CD4-positive, CD25-positive, alpha-beta regulatory T cell (primary cell): ENCODE measurements at regions not wholly inside any gene's neighbourhood (a gene's known extent, or its start where the extent isn't known, plus 50 kb on each side); places are given as distances from the start of the nearest gene placed in this dataset.
A peak's percentile ranks its signal among the peaks of the same experiment; 100 is the strongest.

Experiments
- ATAC-seq, 2 donors: fragments of 150-1000 bp; cut with Tn5 transposase; one replicate each; pipeline ENCODE4 v1.10.0; 2021; ENCODE audit warnings: low read depth in 2 of 2, moderate number of reproducible peaks in 2 of 2, moderate library complexity in 1 of 2
- DNase-seq, 3 donors: peaks; one replicate each; pipeline versions ENCODE4 v3.0.0 to v3.0.0-alpha.2; 2012 to 2022; ENCODE audit warnings: mixed read lengths in 1 of 3
- H3K27ac ChIP-seq: one replicate; pipeline ENCODE4 v1.7.0; 2013; ENCODE audit warnings: mild to moderate bottlenecking, low read length; ENCODE audit not compliant: insufficient read depth, poor library complexity, severe bottlenecking
- H3K27me3 ChIP-seq: one replicate; pipeline ENCODE4 v1.7.0; 2013; ENCODE audit warnings: low read length; ENCODE audit not compliant: control insufficient read depth, insufficient read depth
- H3K36me3 ChIP-seq: one replicate; pipeline ENCODE4 v1.7.0; 2013; ENCODE audit warnings: mild to moderate bottlenecking, low read length, moderate library complexity; ENCODE audit not compliant: control insufficient read depth, insufficient read depth
- H3K4me1 ChIP-seq: 2 replicates; pipeline ENCODE4 v1.7.0; 2013; ENCODE audit warnings: mild to moderate bottlenecking, low read length; ENCODE audit not compliant: insufficient read depth, control insufficient read depth, poor library complexity, severe bottlenecking
- H3K4me3 ChIP-seq: one replicate; pipeline ENCODE4 v1.7.0; 2013; ENCODE audit warnings: low read depth, mild to moderate bottlenecking, low read length, moderate library complexity
- H3K9me3 ChIP-seq, 2 experiments: 1 replicate in 1 of 2; 2 replicates in 1 of 2; pipeline ENCODE4 v1.7.0; 2013; ENCODE audit warnings: low read length in 2 of 2, mild to moderate bottlenecking in 1 of 2, moderate library complexity in 1 of 2; ENCODE audit not compliant: control insufficient read depth in 2 of 2
- H3K27ac Mint-ChIP-seq, 3 donors: one replicate each; pipeline ENCODE4 v1.8.0; 2020 to 2022; ENCODE audit warnings: mild to moderate bottlenecking in 3 of 3, mixed read lengths in 3 of 3, moderate library complexity in 2 of 3
- H3K27me3 Mint-ChIP-seq: one replicate; pipeline ENCODE4 v1.8.0; 2022; ENCODE audit warnings: mild to moderate bottlenecking, mixed read lengths
- H3K36me3 Mint-ChIP-seq: one replicate; pipeline ENCODE4 v1.8.0; 2020; ENCODE audit warnings: mixed read lengths
- H3K4me1 Mint-ChIP-seq, 4 donors: one replicate each; pipeline ENCODE4 v1.8.0; 2020 to 2022; ENCODE audit warnings: mixed read lengths in 4 of 4, mild to moderate bottlenecking in 1 of 4
- H3K4me3 Mint-ChIP-seq, 4 donors: one replicate each; pipeline ENCODE4 v1.8.0; 2020 to 2022; ENCODE audit warnings: mild to moderate bottlenecking in 4 of 4, mixed read lengths in 4 of 4, moderate library complexity in 3 of 4
- H3K9me3 Mint-ChIP-seq, 7 donors: one replicate each; pipeline ENCODE4 v1.8.0; 2020 to 2022; ENCODE audit warnings: mixed read lengths in 7 of 7, mild to moderate bottlenecking in 3 of 7, moderate library complexity in 2 of 7

- DNase-seq (no peak), ATAC-seq (no peak)
- Histone ChIP-seq H3K27me3 (peaks cover 2% of the 10 kb centered on the region), H3K9me3 (no peaks in the 10 kb centered on the region), H3K4me3 (no peak overlapping the region), H3K27ac (no peak overlapping the region), H3K4me1 (no peaks in the 10 kb centered on the region), H3K36me3 (no peaks in the 10 kb centered on the region)
- no peaks in the 10 kb centered on the region for H3K36me3 Mint-ChIP-seq
- H3K4me3 Mint-ChIP-seq = no peak overlapping the region
- peaks cover 17% of the 10 kb centered on the region for H3K27me3 Mint-ChIP-seq
- H3K9me3 Mint-ChIP-seq = no peaks in the 10 kb centered on the region
- H3K27ac Mint-ChIP-seq = no peak overlapping the region
- peaks cover 0 to 4% (median 0%) of the 10 kb centered on the region in 4 donors for H3K4me1 Mint-ChIP-seq
Observed at GRCh38 chr5:144028636-144029035, 141.8 kb downstream of the YIPF5 start.

DNA sequence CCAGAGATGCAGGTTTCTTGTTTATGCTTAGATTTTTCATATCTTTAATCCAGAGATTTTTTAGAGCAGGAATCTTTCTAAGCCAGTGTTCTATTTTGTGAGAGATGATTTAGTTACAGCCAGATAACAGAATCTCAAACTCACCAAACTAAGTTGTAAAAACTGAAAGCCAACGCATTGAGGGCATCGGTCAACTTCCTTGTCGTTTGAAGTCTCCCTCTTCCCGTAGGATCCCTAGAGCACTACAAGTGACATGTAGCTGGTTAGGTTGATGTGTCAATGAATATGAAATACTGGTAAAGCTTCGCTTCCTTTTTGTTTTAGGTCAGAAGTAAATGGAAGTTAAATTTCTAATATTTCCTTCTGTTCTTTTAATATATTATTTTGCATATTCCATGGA is 139.6 kb downstream of the YIPF5 start:
- Mint-ChIP-seq H3K4me3 (no peak overlapping the region), H3K9me3 (no peaks in the 10 kb centered on the region), H3K4me1 (no peaks in the 10 kb centered on the region), H3K36me3 (no peaks in the 10 kb centered on the region), H3K27me3 (peaks cover 12% of the 10 kb centered on the region), H3K27ac (no peak overlapping the region)
- no peak overlapping the region for H3K4me3 ChIP-seq
- no peak overlapping the region for H3K27ac ChIP-seq
- DNase-seq (no peak), ATAC-seq (no peak)
- peaks cover 3% of the 10 kb centered on the region for H3K27me3 ChIP-seq
- H3K9me3 ChIP-seq = no peaks in the 10 kb centered on the region
- H3K4me1 ChIP-seq = no peaks in the 10 kb centered on the region
- no peaks in the 10 kb centered on the region for H3K36me3 ChIP-seq

- Histone ChIP-seq H3K9me3 (no peaks in the 10 kb centered on the region), H3K4me3 (no peak overlapping the region), H3K27me3 (peaks cover 3% of the 10 kb centered on the region), H3K36me3 (no peaks in the 10 kb centered on the region), H3K27ac (no peak overlapping the region), H3K4me1 (no peaks in the 10 kb centered on the region)
- Mint-ChIP-seq H3K4me3 (no peak overlapping the region), H3K27ac (peak overlapping the region in 1 of 3 donors; percentile 39), H3K4me1 (no peaks in the 10 kb centered on the region), H3K9me3 (no peaks in the 10 kb centered on the region), H3K36me3 (no peaks in the 10 kb centered on the region), H3K27me3 (peaks cover 12% of the 10 kb centered on the region)
- DNase-seq (no peak), ATAC-seq (no peak)
Observed at GRCh38 chr5:144032375-144032774, 138.1 kb downstream of the YIPF5 start.

- H3K36me3 Mint-ChIP-seq = no peaks in the 10 kb centered on the region
- peaks cover 9% of the 10 kb centered on the region for H3K27me3 Mint-ChIP-seq
- DNase-seq (no peak), ATAC-seq (no peak)
- Histone ChIP-seq H3K9me3 (no peaks in the 10 kb centered on the region), H3K27ac (no peak overlapping the region), H3K36me3 (no peaks in the 10 kb centered on the region), H3K27me3 (peaks cover 3% of the 10 kb centered on the region), H3K4me1 (no peaks in the 10 kb centered on the region), H3K4me3 (no peak overlapping the region)
- H3K27ac Mint-ChIP-seq = no peak overlapping the region
- H3K4me1 Mint-ChIP-seq = no peaks in the 10 kb centered on the region
- H3K9me3 Mint-ChIP-seq = no peaks in the 10 kb centered on the region
- no peak overlapping the region for H3K4me3 Mint-ChIP-seq
Observed at GRCh38 chr5:144033486-144033885, 137.0 kb downstream of the YIPF5 start.

DNA sequence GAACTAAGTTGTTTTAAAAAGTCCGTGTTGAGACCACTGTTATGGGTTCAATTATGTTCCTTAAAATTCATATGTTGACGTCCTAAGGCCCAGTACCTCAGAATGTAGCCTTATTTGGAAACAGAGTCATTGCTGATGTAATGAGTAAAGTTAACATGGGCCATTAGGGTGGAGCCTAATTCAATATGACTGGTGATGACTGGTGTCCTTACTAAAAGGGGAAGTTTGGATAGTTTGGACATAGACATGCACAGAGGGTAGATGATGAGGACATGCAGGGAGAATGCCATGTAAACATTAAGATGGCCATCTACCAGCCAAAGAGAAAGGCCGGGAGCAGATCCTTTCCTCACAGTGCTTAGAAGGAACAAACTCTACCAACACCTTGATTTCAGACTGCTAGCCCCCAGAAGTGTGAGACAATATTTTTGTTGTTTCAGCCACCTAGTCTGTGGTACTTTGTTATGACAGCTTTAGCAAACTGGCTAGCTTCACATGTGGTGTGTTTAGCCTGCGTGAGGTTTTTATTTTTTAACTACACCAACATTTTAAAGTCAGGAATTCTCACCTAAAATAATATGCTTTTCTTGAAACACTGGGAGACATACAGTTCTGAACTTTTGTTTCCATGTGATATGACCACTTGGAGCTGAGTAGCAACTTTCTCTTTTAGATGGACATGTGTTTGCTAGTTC is 135.3 kb downstream of the YIPF5 start:
- no peak overlapping the region for H3K27ac ChIP-seq
- no peak for ATAC-seq
- H3K27ac Mint-ChIP-seq = no peak overlapping the region
- H3K27me3 Mint-ChIP-seq = peaks cover 10% of the 10 kb centered on the region
- H3K4me1 ChIP-seq = no peaks in the 10 kb centered on the region
- H3K4me3 ChIP-seq = no peak overlapping the region
- no peak overlapping the region for H3K4me3 Mint-ChIP-seq
- H3K9me3 ChIP-seq = no peaks in the 10 kb centered on the region
- H3K4me1 Mint-ChIP-seq = no peaks in the 10 kb centered on the region
- H3K9me3 Mint-ChIP-seq = no peaks in the 10 kb centered on the region
- H3K27me3 ChIP-seq = peaks cover 3% of the 10 kb centered on the region
- no peak for DNase-seq
- H3K36me3 Mint-ChIP-seq = no peaks in the 10 kb centered on the region
- H3K36me3 ChIP-seq = no peaks in the 10 kb centered on the region

GRCh38 chr5:144036476-144036875 is 134.0 kb downstream of the YIPF5 start:
- Histone ChIP-seq H3K36me3 (no peaks in the 10 kb centered on the region), H3K27ac (no peak overlapping the region), H3K9me3 (no peaks in the 10 kb centered on the region), H3K4me3 (no peak overlapping the region), H3K4me1 (no peaks in the 10 kb centered on the region), H3K27me3 (peaks cover 3% of the 10 kb centered on the region)
- H3K27me3 Mint-ChIP-seq = peaks cover 12% of the 10 kb centered on the region
- no peaks in the 10 kb centered on the region for H3K4me1 Mint-ChIP-seq
- DNase-seq = no peak
- no peak overlapping the region for H3K27ac Mint-ChIP-seq
- no peak overlapping the region for H3K4me3 Mint-ChIP-seq
- ATAC-seq = no peak
- H3K36me3 Mint-ChIP-seq = no peaks in the 10 kb centered on the region
- no peaks in the 10 kb centered on the region for H3K9me3 Mint-ChIP-seq

GRCh38 chr5:144040615-144041305 is 129.7 kb downstream of the YIPF5 start:
- H3K27me3 ChIP-seq = peaks cover 1% of the 10 kb centered on the region
- peaks cover 10% of the 10 kb centered on the region for H3K27me3 Mint-ChIP-seq
- no peak overlapping the region for H3K27ac ChIP-seq
- no peaks in the 10 kb centered on the region for H3K36me3 Mint-ChIP-seq
- no peaks in the 10 kb centered on the region for H3K4me1 Mint-ChIP-seq
- no peak overlapping the region for H3K4me3 Mint-ChIP-seq
- H3K4me1 ChIP-seq = no peaks in the 10 kb centered on the region
- peak overlapping the region in 1 of 3 donors; percentile 50 for H3K27ac Mint-ChIP-seq
- no peak for DNase-seq
- H3K36me3 ChIP-seq = no peaks in the 10 kb centered on the region
- no peak for ATAC-seq
- no peak overlapping the region for H3K4me3 ChIP-seq
- H3K9me3 Mint-ChIP-seq = no peaks in the 10 kb centered on the region
- no peaks in the 10 kb centered on the region for H3K9me3 ChIP-seq

- Mint-ChIP-seq H3K4me1 (no peaks in the 10 kb centered on the region), H3K9me3 (no peaks in the 10 kb centered on the region), H3K27ac (no peak overlapping the region), H3K36me3 (no peaks in the 10 kb centered on the region), H3K4me3 (no peak overlapping the region), H3K27me3 (peaks cover 10% of the 10 kb centered on the region)
- Histone ChIP-seq H3K36me3 (no peaks in the 10 kb centered on the region), H3K9me3 (no peaks in the 10 kb centered on the region), H3K4me1 (no peaks in the 10 kb centered on the region), H3K27me3 (no peaks in the 10 kb centered on the region), H3K27ac (no peak overlapping the region), H3K4me3 (no peak overlapping the region)
- DNase-seq (no peak), ATAC-seq (no peak)
Observed at GRCh38 chr5:144042156-144042555, 128.3 kb downstream of the YIPF5 start.
